Effector memory CD4-positive, alpha-beta T cell (primary cell): ENCODE measurements at regions not wholly inside any gene's neighbourhood (a gene's known extent, or its start where the extent isn't known, plus 50 kb on each side); places are given as distances from the start of the nearest gene placed in this dataset.
"Not testable (repeated sequence)": the region's sequence is repeated elsewhere in the genome, so short reads cannot be mapped to it uniquely, and the experiment has no call there.

ENCODE experiments used
- DNase-seq, 3 donors: peaks; one replicate each; pipeline ENCODE4 v3.0.0-alpha.2; 2020
- H3K27ac ChIP-seq: 2 replicates; pipeline ENCODE4 v1.7.0; 2013; ENCODE audit warnings: mild to moderate bottlenecking, low read length, moderate library complexity; ENCODE audit not compliant: insufficient read depth, poor library complexity, severe bottlenecking
- H3K27me3 ChIP-seq: replicated peaks from 2 replicates; pipeline ENCODE4 v1.7.0; 2013; ENCODE audit warnings: mild to moderate bottlenecking, low read length; ENCODE audit not compliant: insufficient read depth, control insufficient read depth, poor library complexity, severe bottlenecking
- H3K36me3 ChIP-seq: 2 replicates; pipeline ENCODE4 v1.7.0; 2013; ENCODE audit warnings: mild to moderate bottlenecking, low read length, moderate library complexity; ENCODE audit not compliant: control insufficient read depth, insufficient read depth
- H3K4me1 ChIP-seq: 2 replicates; pipeline ENCODE4 v1.7.0; 2013; ENCODE audit warnings: low read length, mild to moderate bottlenecking; ENCODE audit not compliant: control insufficient read depth, insufficient read depth, poor library complexity, severe bottlenecking
- H3K4me3 ChIP-seq: 2 replicates; pipeline ENCODE4 v1.7.0; 2013; ENCODE audit warnings: low read length, low read depth, mild to moderate bottlenecking; ENCODE audit not compliant: insufficient read depth, poor library complexity, severe bottlenecking
- H3K9me3 ChIP-seq: 2 replicates; pipeline ENCODE4 v1.7.0; 2013; ENCODE audit warnings: mild to moderate bottlenecking, low read length, moderate library complexity; ENCODE audit not compliant: control insufficient read depth

GRCh38 chr1:219322766-219323165, 149.1 kb downstream of the LYPLAL1 start:
- no peaks in the 10 kb centered on the region for H3K36me3 ChIP-seq
- no peaks in the 10 kb centered on the region for H3K27me3 ChIP-seq
- H3K4me1 ChIP-seq: no peaks in the 10 kb centered on the region
- DNase-seq: no peak
- no peaks in the 10 kb centered on the region for H3K9me3 ChIP-seq
- no peak overlapping the region for H3K27ac ChIP-seq
- no peak overlapping the region for H3K4me3 ChIP-seq

GRCh38 chr1:219320563-219320962, 146.9 kb downstream of the LYPLAL1 start:
- H3K27me3 ChIP-seq, DNase-seq, H3K36me3 ChIP-seq, H3K4me1 ChIP-seq, H3K4me3 ChIP-seq, H3K27ac ChIP-seq, H3K9me3 ChIP-seq: not testable (repeated sequence)

- no peak overlapping the region for H3K4me3 ChIP-seq
- H3K27ac ChIP-seq: no peak overlapping the region
- DNase-seq: no peak
- no peaks in the 10 kb centered on the region for H3K36me3 ChIP-seq
- no peaks in the 10 kb centered on the region for H3K4me1 ChIP-seq
- no peaks in the 10 kb centered on the region for H3K27me3 ChIP-seq
- no peaks in the 10 kb centered on the region for H3K9me3 ChIP-seq
Measured at GRCh38 chr1:219318826-219319225, 145.1 kb downstream of the LYPLAL1 start.

- no peaks in the 10 kb centered on the region for H3K9me3 ChIP-seq
- H3K27me3 ChIP-seq: no peaks in the 10 kb centered on the region
- H3K36me3 ChIP-seq: no peaks in the 10 kb centered on the region
- H3K4me1 ChIP-seq: no peaks in the 10 kb centered on the region
- no peak overlapping the region for H3K4me3 ChIP-seq
- H3K27ac ChIP-seq: no peak overlapping the region
- DNase-seq: no peak
Measured at GRCh38 chr1:219317762-219318353, 144.2 kb downstream of the LYPLAL1 start.

GRCh38 chr1:219316066-219316465, 142.4 kb downstream of the LYPLAL1 start:
- H3K4me3 ChIP-seq: no peak overlapping the region
- H3K27me3 ChIP-seq: no peaks in the 10 kb centered on the region
- H3K27ac ChIP-seq: no peak overlapping the region
- no peak for DNase-seq
- H3K9me3 ChIP-seq: no peaks in the 10 kb centered on the region
- H3K36me3 ChIP-seq: no peaks in the 10 kb centered on the region
- H3K4me1 ChIP-seq: no peaks in the 10 kb centered on the region

- no peaks in the 10 kb centered on the region for H3K4me1 ChIP-seq
Measured at GRCh38 chr1:219313961-219314360, 140.3 kb downstream of the LYPLAL1 start.

GRCh38 chr1:219312967-219313366, 139.3 kb downstream of the LYPLAL1 start:
- no peak overlapping the region for H3K4me3 ChIP-seq
- H3K4me1 ChIP-seq: no peaks in the 10 kb centered on the region
- H3K27ac ChIP-seq: no peak overlapping the region
- H3K27me3 ChIP-seq: no peaks in the 10 kb centered on the region
- H3K9me3 ChIP-seq: no peaks in the 10 kb centered on the region
- DNase-seq: no peak
- H3K36me3 ChIP-seq: no peaks in the 10 kb centered on the region

More at GRCh38 chr1:219313961-219314360, 140.3 kb downstream of the LYPLAL1 start:
- Histone ChIP-seq H3K27me3 (no peaks in the 10 kb centered on the region), H3K4me3 (no peak overlapping the region), H3K27ac (no peak overlapping the region), H3K9me3 (no peaks in the 10 kb centered on the region), H3K36me3 (no peaks in the 10 kb centered on the region)
- DNase-seq: no peak

- Histone ChIP-seq H3K9me3 (no peaks in the 10 kb centered on the region), H3K27me3 (no peaks in the 10 kb centered on the region), H3K36me3 (no peaks in the 10 kb centered on the region), H3K27ac (no peak overlapping the region), H3K4me1 (no peaks in the 10 kb centered on the region), H3K4me3 (no peak overlapping the region)
- no peak for DNase-seq
Measured at GRCh38 chr1:219310181-219310728, 136.6 kb downstream of the LYPLAL1 start.

GRCh38 chr1:219308367-219308766, 134.7 kb downstream of the LYPLAL1 start:
- Histone ChIP-seq H3K4me1 (no peaks in the 10 kb centered on the region), H3K9me3 (no peaks in the 10 kb centered on the region), H3K4me3 (no peak overlapping the region), H3K27me3 (no peaks in the 10 kb centered on the region), H3K36me3 (no peaks in the 10 kb centered on the region), H3K27ac (no peak overlapping the region)
- DNase-seq: no peak

GRCh38 chr1:219304227-219305226, 130.8 kb downstream of the LYPLAL1 start:
- no peaks in the 10 kb centered on the region for H3K4me1 ChIP-seq
- H3K9me3 ChIP-seq: no peaks in the 10 kb centered on the region
- DNase-seq: no peak
- no peak overlapping the region for H3K27ac ChIP-seq
- H3K36me3 ChIP-seq: no peaks in the 10 kb centered on the region
- no peaks in the 10 kb centered on the region for H3K27me3 ChIP-seq
- H3K4me3 ChIP-seq: no peak overlapping the region
